ENCODE measurements at regions not wholly inside any gene's neighbourhood (a gene's known extent, or its start where the extent isn't known, plus 50 kb on each side); places are given as distances from the start of the nearest gene placed in this dataset.

DNA sequence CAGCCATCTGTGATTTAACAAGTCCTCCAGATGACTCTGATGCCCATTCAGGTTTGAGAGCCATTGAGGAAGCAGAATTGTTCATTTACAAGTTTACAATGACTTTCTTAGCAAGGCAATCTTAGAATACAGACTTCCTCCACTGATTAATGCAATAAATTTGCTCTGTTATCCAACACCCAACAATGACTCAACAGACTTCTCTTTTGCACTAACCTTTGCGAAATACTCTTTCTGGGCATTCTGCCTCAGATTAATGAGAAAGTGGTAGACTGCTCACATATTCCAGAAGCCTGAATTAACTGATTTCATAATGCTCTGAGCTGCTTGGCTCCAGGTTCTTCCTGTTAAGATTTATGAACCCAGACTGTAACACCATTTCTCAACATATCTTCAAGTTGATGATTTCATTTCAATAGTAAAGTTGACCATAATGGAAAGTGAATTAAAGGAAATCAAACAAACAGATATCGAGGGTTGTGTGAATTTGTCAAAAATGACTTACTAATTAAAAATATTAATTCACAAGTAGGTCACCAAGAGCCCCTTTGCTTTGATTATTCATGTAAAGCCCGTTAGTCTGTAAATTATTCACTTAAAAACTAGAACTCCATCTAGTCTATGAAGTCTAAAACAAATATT, 70.5 kb upstream of the BLID start:
- 0 out of 2 replicates have a peak, but pooled peaks have one; percentile 23 for TF ChIP-seq OSR1 (CRISPR knock-in tag; IDR thresholded peaks at IDR 0.05)
- TF ChIP-seq, protein P1, sequence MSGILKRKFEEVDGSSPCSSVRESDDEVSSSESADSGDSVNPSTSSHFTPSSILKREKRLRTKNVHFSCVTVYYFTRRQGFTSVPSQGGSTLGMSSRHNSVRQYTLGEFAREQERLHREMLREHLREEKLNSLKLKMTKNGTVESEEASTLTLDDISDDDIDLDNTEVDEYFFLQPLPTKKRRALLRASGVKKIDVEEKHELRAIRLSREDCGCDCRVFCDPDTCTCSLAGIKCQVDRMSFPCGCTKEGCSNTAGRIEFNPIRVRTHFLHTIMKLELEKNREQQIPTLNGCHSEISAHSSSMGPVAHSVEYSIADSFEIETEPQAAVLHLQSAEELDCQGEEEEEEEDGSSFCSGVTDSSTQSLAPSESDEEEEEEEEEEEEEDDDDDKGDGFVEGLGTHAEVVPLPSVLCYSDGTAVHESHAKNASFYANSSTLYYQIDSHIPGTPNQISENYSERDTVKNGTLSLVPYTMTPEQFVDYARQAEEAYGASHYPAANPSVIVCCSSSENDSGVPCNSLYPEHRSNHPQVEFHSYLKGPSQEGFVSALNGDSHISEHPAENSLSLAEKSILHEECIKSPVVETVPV (CRISPR knock-in tag; IDR thresholded peaks at IDR 0.05), result no peak
- TF ChIP-seq ISL1 (CRISPR knock-in tag; IDR thresholded peaks at IDR 0.05), result peak; percentile 56
- no peak for ATAC-seq

DNA sequence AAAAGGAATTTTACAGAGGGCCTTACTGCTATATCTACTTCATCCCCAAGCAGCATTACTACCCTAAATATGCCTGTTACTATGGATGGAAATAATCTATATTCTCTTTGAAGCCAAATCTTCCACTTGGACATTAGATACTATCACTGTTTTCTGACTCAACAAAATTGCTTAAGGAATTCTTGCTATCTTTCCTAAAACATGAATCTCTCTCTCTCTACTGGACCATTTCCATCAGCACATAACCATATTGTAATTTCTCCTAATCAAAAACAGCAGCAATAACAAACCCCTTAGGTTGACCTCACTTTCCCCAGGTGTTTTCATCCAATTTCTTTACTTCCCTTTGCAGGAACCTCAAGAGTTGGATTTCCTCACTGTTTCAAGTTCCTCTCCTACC, 67.9 kb upstream of the BLID start:
- no peak for TF ChIP-seq TCF4 (CRISPR knock-in tag; IDR thresholded peaks at IDR 0.05; ENCODE audit: borderline replicate concordance)
- TF ChIP-seq PPARA (CRISPR knock-in tag; IDR thresholded peaks at IDR 0.05; ENCODE audit: borderline replicate concordance), result no peak
- TF ChIP-seq SNAI2 (CRISPR knock-in tag; IDR thresholded peaks at IDR 0.05), result no peak
- TF ChIP-seq ZNF8 (CRISPR knock-in tag; IDR thresholded peaks at IDR 0.05), result no peak
- TF ChIP-seq CREB5 (CRISPR knock-in tag; IDR thresholded peaks at IDR 0.05; ENCODE audit: low read depth), result no peak
- no peak for TF ChIP-seq BACH2 (CRISPR knock-in tag; IDR thresholded peaks at IDR 0.05; ENCODE audit: borderline replicate concordance)
- no peak for TF ChIP-seq ZNF70 (CRISPR knock-in tag; IDR thresholded peaks at IDR 0.05)
- no peak for TF ChIP-seq POU6F1 (CRISPR knock-in tag; IDR thresholded peaks at IDR 0.05; ENCODE audit: borderline replicate concordance, low read depth)
- TF ChIP-seq ZFP30 (CRISPR knock-in tag; IDR thresholded peaks at IDR 0.05), result no peak
- TF ChIP-seq OSR1 (CRISPR knock-in tag; IDR thresholded peaks at IDR 0.05), result no peak
- no peak for TF ChIP-seq GLIS3 (CRISPR knock-in tag; IDR thresholded peaks at IDR 0.05)
- no peak for TF ChIP-seq CSDC2 (CRISPR knock-in tag; IDR thresholded peaks at IDR 0.05)
- TF ChIP-seq PATZ1 (CRISPR knock-in tag; IDR thresholded peaks at IDR 0.05; ENCODE audit: borderline replicate concordance), result no peak
- TF ChIP-seq ISL1 (CRISPR knock-in tag; IDR thresholded peaks at IDR 0.05), result no peak
- no peak for TF ChIP-seq ZFP3 (CRISPR knock-in tag; IDR thresholded peaks at IDR 0.05)
- no peak for TF ChIP-seq ESRRG (CRISPR knock-in tag; IDR thresholded peaks at IDR 0.05)
- TF ChIP-seq ARNTL (CRISPR knock-in tag; IDR thresholded peaks at IDR 0.05; ENCODE audit: borderline replicate concordance, low read depth), result no peak
- no peak for TF ChIP-seq RARB (CRISPR knock-in tag; IDR thresholded peaks at IDR 0.05)
- ATAC-seq, result no peak

DNA sequence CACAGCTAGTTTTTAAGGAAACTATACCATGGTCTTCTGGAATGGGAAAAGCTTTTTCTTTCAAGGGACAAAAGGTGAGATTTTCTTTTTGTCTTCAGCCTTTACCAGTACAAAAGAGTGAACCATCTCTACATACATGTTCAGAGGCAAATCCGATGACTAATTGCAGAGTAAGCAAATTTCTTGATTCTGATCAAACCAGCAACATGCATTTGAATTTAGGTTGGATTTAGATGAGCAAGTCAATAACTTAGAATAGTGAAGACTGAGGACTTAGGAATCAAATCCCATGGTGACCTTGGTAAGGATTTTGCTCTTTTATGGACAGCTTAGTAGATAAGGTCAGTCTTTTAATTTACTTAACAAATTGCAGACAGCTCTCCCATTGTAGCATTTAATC, 65.9 kb upstream of the BLID start:
- TF ChIP-seq TCF4 (CRISPR knock-in tag; IDR thresholded peaks at IDR 0.05; ENCODE audit: borderline replicate concordance), result no peak
- no peak for ATAC-seq

- no peak for ATAC-seq
- no peak for TF ChIP-seq ZFP3 (CRISPR knock-in tag; IDR thresholded peaks at IDR 0.05)
- no peak for TF ChIP-seq ZNF8 (CRISPR knock-in tag; IDR thresholded peaks at IDR 0.05)
- TF ChIP-seq OSR1 (CRISPR knock-in tag; IDR thresholded peaks at IDR 0.05), result no peak
- no peak for TF ChIP-seq SNAI2 (CRISPR knock-in tag; IDR thresholded peaks at IDR 0.05)
- TF ChIP-seq BACH2 (CRISPR knock-in tag; IDR thresholded peaks at IDR 0.05; ENCODE audit: borderline replicate concordance), result no peak
- no peak for TF ChIP-seq CREB5 (CRISPR knock-in tag; IDR thresholded peaks at IDR 0.05; ENCODE audit: low read depth)
- TF ChIP-seq ZFP30 (CRISPR knock-in tag; IDR thresholded peaks at IDR 0.05), result no peak
- TF ChIP-seq, protein P1 (CRISPR knock-in tag; IDR thresholded peaks at IDR 0.05), result no peak
- no peak for TF ChIP-seq ESRRG (CRISPR knock-in tag; IDR thresholded peaks at IDR 0.05)
- no peak for TF ChIP-seq ARNTL (CRISPR knock-in tag; IDR thresholded peaks at IDR 0.05; ENCODE audit: borderline replicate concordance, low read depth)
- TF ChIP-seq TCF4 (CRISPR knock-in tag; IDR thresholded peaks at IDR 0.05; ENCODE audit: borderline replicate concordance), result no peak
- no peak for TF ChIP-seq PATZ1 (CRISPR knock-in tag; IDR thresholded peaks at IDR 0.05; ENCODE audit: borderline replicate concordance)
- no peak for TF ChIP-seq ZNF70 (CRISPR knock-in tag; IDR thresholded peaks at IDR 0.05)
- no peak for TF ChIP-seq PPARA (CRISPR knock-in tag; IDR thresholded peaks at IDR 0.05; ENCODE audit: borderline replicate concordance)
These were observed 65.4 kb upstream of the BLID start for GRCh38 chr11:122181372-122181771.

All from SK-N-SH treated with all-trans-retinoic acid at 6 μM for 48 hours (cell line).